Activated CD8-positive, alpha-beta T cell treated with anti-CD3 and anti-CD28 coated beads, Interleukin-2, amount 10 ng/mL, durations not matched to agents 7 days and 5 days (primary cell): ENCODE measurements at regions not wholly inside any gene's neighbourhood (a gene's known extent, or its start where the extent isn't known, plus 50 kb on each side); places are given as distances from the start of the nearest gene placed in this dataset.

Source experiments
- ATAC-seq: fragments of 150-1000 bp; cut with Tn5 transposase; one replicate; pipeline ENCODE4 v1.10.0; 2021; ENCODE audit warnings: moderate library complexity
- CTCF ChIA-PET: fragments of 350-600 bp; sonication (Branson Sonifier 250); formaldehyde crosslinking; loops from one replicate; lab custom pipeline; 2021; ENCODE audit warnings: antibody characterized with exemption; lab: Charles Lee
- POLR2A ChIA-PET: fragments of 350-600 bp; sonication (Branson Sonifier 250); formaldehyde crosslinking; loops from one replicate; lab custom pipeline; 2021; ENCODE audit warnings: antibody characterized with exemption; lab: Charles Lee
- DNase-seq: peaks from one replicate; pipeline ENCODE4 v3.0.0-alpha.2; 2020
- H3K27ac Mint-ChIP-seq: one replicate; pipeline ENCODE4 v1.8.0; 2021; ENCODE audit warnings: mild to moderate bottlenecking, mixed read lengths
- H3K27me3 Mint-ChIP-seq: one replicate; pipeline ENCODE4 v1.8.0; 2021; ENCODE audit warnings: low read depth, mixed read lengths
- H3K36me3 Mint-ChIP-seq: one replicate; pipeline ENCODE4 v1.8.0; 2021; ENCODE audit warnings: low read depth, mixed read lengths
- H3K4me1 Mint-ChIP-seq: one replicate; pipeline ENCODE4 v1.8.0; 2021; ENCODE audit warnings: low read depth, mixed read lengths
- H3K4me3 Mint-ChIP-seq: one replicate; pipeline ENCODE4 v1.8.0; 2021; ENCODE audit warnings: mild to moderate bottlenecking, mixed read lengths
- H3K9me3 Mint-ChIP-seq: one replicate; pipeline ENCODE4 v1.8.0; 2022; ENCODE audit warnings: mixed read lengths; ENCODE audit not compliant: insufficient read depth

GRCh38 chr11:91755951-91756707 lies 468.5 kb upstream of the FAT3 start:
- H3K27ac Mint-ChIP-seq: no peak overlapping the region
- peaks cover 14% of the 10 kb centered on the region for H3K9me3 Mint-ChIP-seq
- DNase-seq (no peak), ATAC-seq (no peak)
- POLR2A ChIA-PET: no interaction called here
- no peaks in the 10 kb centered on the region for H3K4me1 Mint-ChIP-seq
- CTCF ChIA-PET: no interaction called here
- no peaks in the 10 kb centered on the region for H3K36me3 Mint-ChIP-seq
- no peak overlapping the region for H3K4me3 Mint-ChIP-seq
- H3K27me3 Mint-ChIP-seq: no peaks in the 10 kb centered on the region

GRCh38 chr11:91755526-91755925 lies 469.1 kb upstream of the FAT3 start:
- POLR2A ChIA-PET: no interaction called here
- CTCF ChIA-PET: no interaction called here
- Mint-ChIP-seq H3K4me3 (no peak overlapping the region), H3K4me1 (no peaks in the 10 kb centered on the region), H3K9me3 (peaks cover 9% of the 10 kb centered on the region), H3K27me3 (no peaks in the 10 kb centered on the region), H3K27ac (no peak overlapping the region), H3K36me3 (no peaks in the 10 kb centered on the region)
- DNase-seq (no peak), ATAC-seq (no peak)

GRCh38 chr11:91749251-91749650 lies 475.4 kb upstream of the FAT3 start:
- no peaks in the 10 kb centered on the region for H3K4me1 Mint-ChIP-seq
- H3K27me3 Mint-ChIP-seq: no peaks in the 10 kb centered on the region
- ChIA-PET POLR2A (no interaction called here), CTCF (no interaction called here)
- no peaks in the 10 kb centered on the region for H3K9me3 Mint-ChIP-seq
- H3K36me3 Mint-ChIP-seq: no peaks in the 10 kb centered on the region
- ATAC-seq: no peak
- H3K4me3 Mint-ChIP-seq: no peak overlapping the region
- DNase-seq: no peak
- no peak overlapping the region for H3K27ac Mint-ChIP-seq

- Mint-ChIP-seq H3K9me3 (peaks cover 7% of the 10 kb centered on the region), H3K4me1 (no peaks in the 10 kb centered on the region), H3K4me3 (no peak overlapping the region), H3K36me3 (no peaks in the 10 kb centered on the region), H3K27ac (no peak overlapping the region), H3K27me3 (no peaks in the 10 kb centered on the region)
- ChIA-PET POLR2A (no interaction called here), CTCF (no interaction called here)
- DNase-seq: no peak
- ATAC-seq: no peak
Measured at GRCh38 chr11:91742155-91742554, 482.5 kb upstream of the FAT3 start.

GRCh38 chr11:91731051-91731450 lies 493.6 kb upstream of the FAT3 start:
- no peak for ATAC-seq
- H3K9me3 Mint-ChIP-seq: peaks cover 8% of the 10 kb centered on the region

DNA sequence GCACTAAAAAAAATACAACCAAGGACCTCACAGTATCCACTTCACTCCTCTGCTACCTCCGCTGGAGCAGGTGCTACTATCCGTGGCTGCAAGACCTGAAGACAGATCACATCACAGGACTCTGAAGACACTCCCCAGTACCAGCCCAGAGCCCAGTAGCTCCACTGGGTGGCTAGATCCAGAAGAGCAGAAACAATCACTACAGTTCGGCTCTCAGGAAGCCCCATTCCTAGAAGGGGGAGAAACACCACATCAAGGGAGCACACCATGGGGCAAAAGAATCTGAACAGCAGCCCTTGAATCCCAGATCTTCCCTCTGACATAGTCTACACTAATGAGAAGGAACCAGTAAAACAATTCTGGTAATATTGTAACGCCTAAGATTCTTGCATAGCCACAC lies 494.0 kb upstream of the FAT3 start:
- ChIA-PET POLR2A (no interaction called here), CTCF (no interaction called here)
- Mint-ChIP-seq H3K27ac (no peak overlapping the region), H3K36me3 (no peaks in the 10 kb centered on the region), H3K4me1 (no peaks in the 10 kb centered on the region), H3K27me3 (no peaks in the 10 kb centered on the region), H3K4me3 (no peak overlapping the region), H3K9me3 (peaks cover 8% of the 10 kb centered on the region)
- no peak for DNase-seq
- no peak for ATAC-seq

More at GRCh38 chr11:91731051-91731450, 493.6 kb upstream of the FAT3 start:
- ChIA-PET POLR2A (no interaction called here), CTCF (no interaction called here)
- no peaks in the 10 kb centered on the region for H3K4me1 Mint-ChIP-seq
- DNase-seq: no peak
- H3K4me3 Mint-ChIP-seq: no peak overlapping the region
- no peak overlapping the region for H3K27ac Mint-ChIP-seq
- H3K36me3 Mint-ChIP-seq: no peaks in the 10 kb centered on the region
- no peaks in the 10 kb centered on the region for H3K27me3 Mint-ChIP-seq

DNA sequence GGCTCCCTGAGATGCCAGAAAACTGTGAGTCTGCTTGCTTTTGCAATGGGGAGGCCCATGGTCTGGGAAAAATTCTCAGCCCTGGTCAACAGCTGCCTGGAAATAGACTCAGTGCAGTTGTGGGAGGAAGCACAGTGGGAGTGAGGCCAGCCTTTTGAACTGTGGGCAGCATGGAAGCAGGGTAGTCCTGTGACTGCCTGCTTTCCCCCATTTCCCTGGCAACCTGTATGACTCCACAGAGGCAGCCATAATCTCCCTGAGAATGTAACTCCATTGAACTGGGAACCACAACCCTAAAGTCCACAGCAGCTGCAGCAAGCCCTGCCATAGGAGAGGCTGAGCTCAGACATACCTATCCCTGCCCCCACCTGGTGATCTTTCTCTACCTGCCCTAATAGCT lies 494.6 kb upstream of the FAT3 start:
- no peak for ATAC-seq
- ChIA-PET POLR2A (no interaction called here), CTCF (no interaction called here)
- Mint-ChIP-seq H3K4me3 (no peak overlapping the region), H3K27ac (no peak overlapping the region), H3K36me3 (no peaks in the 10 kb centered on the region), H3K27me3 (no peaks in the 10 kb centered on the region), H3K4me1 (no peaks in the 10 kb centered on the region), H3K9me3 (peaks cover 8% of the 10 kb centered on the region)
- DNase-seq: no peak

- H3K9me3 Mint-ChIP-seq: peaks cover 4% of the 10 kb centered on the region
Measured at GRCh38 chr11:91717169-91717568, 507.4 kb upstream of the FAT3 start.

GRCh38 chr11:91707652-91708482 lies 516.8 kb upstream of the FAT3 start:
- no peaks in the 10 kb centered on the region for H3K27me3 Mint-ChIP-seq
- ATAC-seq (no peak), DNase-seq (no peak)
- H3K36me3 Mint-ChIP-seq: no peaks in the 10 kb centered on the region
- CTCF ChIA-PET: no interaction called here
- POLR2A ChIA-PET: no interaction called here
- no peak overlapping the region for H3K4me3 Mint-ChIP-seq
- H3K9me3 Mint-ChIP-seq: no peaks in the 10 kb centered on the region
- H3K4me1 Mint-ChIP-seq: no peaks in the 10 kb centered on the region
- H3K27ac Mint-ChIP-seq: no peak overlapping the region

More at GRCh38 chr11:91717169-91717568, 507.4 kb upstream of the FAT3 start:
- Mint-ChIP-seq H3K4me1 (no peaks in the 10 kb centered on the region), H3K27me3 (no peaks in the 10 kb centered on the region), H3K27ac (no peak overlapping the region), H3K36me3 (no peaks in the 10 kb centered on the region), H3K4me3 (no peak overlapping the region)
- ChIA-PET POLR2A (no interaction called here), CTCF (no interaction called here)
- no peak for DNase-seq
- no peak for ATAC-seq

DNA sequence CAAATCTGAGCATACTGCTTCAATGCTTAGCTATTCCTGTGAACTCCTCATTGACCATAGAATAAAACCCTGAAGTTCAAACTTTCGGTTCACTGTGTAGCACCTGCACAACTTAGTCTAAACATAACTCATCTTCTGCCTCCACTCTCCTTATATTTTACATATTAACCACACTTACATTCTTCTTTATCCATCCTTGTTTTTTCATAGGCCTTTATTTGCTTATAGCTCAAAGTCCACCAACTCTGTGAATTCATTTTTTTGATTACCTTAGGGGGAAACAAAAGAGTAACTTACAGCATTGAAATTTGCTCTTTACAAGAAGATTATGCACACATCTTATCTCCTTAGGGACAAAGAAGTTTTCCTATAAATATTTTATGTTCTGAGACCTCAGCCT lies 521.6 kb upstream of the FAT3 start:
- Mint-ChIP-seq H3K4me1 (no peaks in the 10 kb centered on the region), H3K9me3 (no peaks in the 10 kb centered on the region), H3K27ac (no peak overlapping the region), H3K27me3 (no peaks in the 10 kb centered on the region), H3K4me3 (no peak overlapping the region), H3K36me3 (no peaks in the 10 kb centered on the region)
- no peak for ATAC-seq
- ChIA-PET POLR2A (no interaction called here), CTCF (no interaction called here)
- DNase-seq: no peak

- no peak overlapping the region for H3K27ac Mint-ChIP-seq
- ATAC-seq (no peak), DNase-seq (no peak)
- H3K4me3 Mint-ChIP-seq: no peak overlapping the region
- no peaks in the 10 kb centered on the region for H3K4me1 Mint-ChIP-seq
- no peaks in the 10 kb centered on the region for H3K36me3 Mint-ChIP-seq
- CTCF ChIA-PET: no interaction called here
- peaks cover 3% of the 10 kb centered on the region for H3K9me3 Mint-ChIP-seq
- no peaks in the 10 kb centered on the region for H3K27me3 Mint-ChIP-seq
- POLR2A ChIA-PET: no interaction called here
Measured at GRCh38 chr11:91700854-91701253, 523.8 kb upstream of the FAT3 start.

- ChIA-PET POLR2A (no interaction called here), CTCF (no interaction called here)
- Mint-ChIP-seq H3K27me3 (no peaks in the 10 kb centered on the region), H3K4me1 (no peaks in the 10 kb centered on the region), H3K27ac (no peak overlapping the region), H3K4me3 (no peak overlapping the region), H3K9me3 (peaks cover 3% of the 10 kb centered on the region), H3K36me3 (no peaks in the 10 kb centered on the region)
- no peak for DNase-seq
- ATAC-seq: no peak
Measured at GRCh38 chr11:91698845-91699244, 525.8 kb upstream of the FAT3 start.
